Suprapubic skin (tissue), 4 donors: ENCODE measurements at regions not wholly inside any gene's neighbourhood (a gene's known extent, or its start where the extent isn't known, plus 50 kb on each side); places are given as distances from the start of the nearest gene placed in this dataset.

Experiments used
- DNase-seq, 2 donors: peaks; one replicate each; pipeline ENCODE4 v3.0.0-alpha.2; 2019; ENCODE audit warnings: low spot score in 2 of 2
- H3K27ac ChIP-seq: fragments of 200-600 bp; sonication (generic); one replicate; pipeline ENCODE4 v1.5.1; 2019
- H3K27me3 ChIP-seq: fragments of 200-600 bp; sonication (generic); one replicate; pipeline ENCODE4 v1.5.1; 2019
- H3K36me3 ChIP-seq: fragments of 200-600 bp; sonication (generic); one replicate; pipeline ENCODE4 v1.5.1; 2019
- H3K4me1 ChIP-seq: fragments of 200-600 bp; sonication (generic); one replicate; pipeline ENCODE4 v1.5.1; 2019
- H3K4me3 ChIP-seq: fragments of 200-600 bp; sonication (generic); one replicate; pipeline ENCODE4 v1.5.1; 2019; ENCODE audit warnings: mild to moderate bottlenecking
- H3K9me3 ChIP-seq: fragments of 200-600 bp; sonication (generic); one replicate; pipeline ENCODE4 v1.5.1; 2019
- CTCF ChIP-seq, 2 donors: fragments of 200-600 bp in 1 of 2; fragments of 450-650 bp in 1 of 2; sonication (generic) in 1 of 2; IDR thresholded peaks; one replicate each; pipeline ENCODE4 v1.5.1; 2016 to 2019; ENCODE audit warnings: antibody characterized with exemption in 2 of 2, mild to moderate bottlenecking in 1 of 2, moderate library complexity in 1 of 2
- EP300 ChIP-seq: sonication (generic); formaldehyde crosslinking; IDR thresholded peaks from one replicate; pipeline ENCODE4 v1.6.1; 2017; ENCODE audit warnings: antibody characterized with exemption
- POLR2A ChIP-seq, 2 donors: fragments of 450-650 bp; IDR thresholded peaks; one replicate each; pipeline ENCODE4 v1.6.1; 2017; ENCODE audit warnings: antibody characterized with exemption in 2 of 2, mild to moderate bottlenecking in 2 of 2, moderate library complexity in 2 of 2
- POLR2AphosphoS5 ChIP-seq, 3 donors: sonication (generic); formaldehyde crosslinking; IDR thresholded peaks; one replicate each; pipeline ENCODE4 v1.6.1; 2017; ENCODE audit warnings: antibody characterized with exemption in 3 of 3
- WGBS: methylation state at CpG from one replicate; pipeline ENCODE4 v1.1.5; 2018; 5-methylcytosine and 5-hydroxymethylcytosine counted together

- Histone ChIP-seq H3K36me3 (no peaks in the 10 kb centered on the region), H3K4me3 (no peak overlapping the region), H3K27me3 (no peaks in the 10 kb centered on the region), H3K9me3 (no peaks in the 10 kb centered on the region), H3K27ac (no peak overlapping the region), H3K4me1 (no peaks in the 10 kb centered on the region)
- TF ChIP-seq POLR2A (IDR thresholded peaks at IDR 0.05), result no peak
- no peak for TF ChIP-seq POLR2AphosphoS5 (IDR thresholded peaks at IDR 0.05)
- no peak for TF ChIP-seq EP300
- TF ChIP-seq CTCF (IDR thresholded peaks at IDR 0.05), result no peak
- WGBS, result 86% methylated on average over 1 of the region's 1 CpG
- no peak for DNase-seq
Measured at GRCh38 chr13:85430216-85430794, 368.9 kb downstream of the SLITRK6 start.

GRCh38 chr13:85427416-85427815 is 371.8 kb downstream of the SLITRK6 start:
- H3K36me3 ChIP-seq, result no peaks in the 10 kb centered on the region

GRCh38 chr13:85420136-85420535 is 379.1 kb downstream of the SLITRK6 start:
- 78% methylated on average over 2 of the region's 2 CpGs for WGBS
- no peak for TF ChIP-seq POLR2AphosphoS5 (IDR thresholded peaks at IDR 0.05)
- TF ChIP-seq POLR2A (IDR thresholded peaks at IDR 0.05), result no peak
- TF ChIP-seq CTCF (IDR thresholded peaks at IDR 0.05), result no peak
- TF ChIP-seq EP300, result no peak
- no peaks in the 10 kb centered on the region for H3K9me3 ChIP-seq
- no peak for DNase-seq
- no peak overlapping the region for H3K27ac ChIP-seq
- no peaks in the 10 kb centered on the region for H3K36me3 ChIP-seq
- H3K4me1 ChIP-seq, result no peaks in the 10 kb centered on the region
- no peaks in the 10 kb centered on the region for H3K27me3 ChIP-seq
- H3K4me3 ChIP-seq, result no peak overlapping the region

More at GRCh38 chr13:85427416-85427815, 371.8 kb downstream of the SLITRK6 start:
- Histone ChIP-seq H3K9me3 (no peaks in the 10 kb centered on the region), H3K4me1 (no peaks in the 10 kb centered on the region), H3K27me3 (no peaks in the 10 kb centered on the region), H3K27ac (no peak overlapping the region), H3K4me3 (no peak overlapping the region)
- TF ChIP-seq POLR2AphosphoS5 (IDR thresholded peaks at IDR 0.05) (no peak), POLR2A (IDR thresholded peaks at IDR 0.05) (no peak), CTCF (IDR thresholded peaks at IDR 0.05) (no peak), EP300 (no peak)
- DNase-seq, result no peak

GRCh38 chr13:85419611-85420010 is 379.6 kb downstream of the SLITRK6 start:
- H3K27me3 ChIP-seq, result no peaks in the 10 kb centered on the region
- H3K27ac ChIP-seq, result no peak overlapping the region
- H3K4me3 ChIP-seq, result no peak overlapping the region
- no peak for TF ChIP-seq POLR2AphosphoS5 (IDR thresholded peaks at IDR 0.05)
- no peak for TF ChIP-seq CTCF (IDR thresholded peaks at IDR 0.05)
- no peak for TF ChIP-seq POLR2A (IDR thresholded peaks at IDR 0.05)
- no peak for TF ChIP-seq EP300
- no peaks in the 10 kb centered on the region for H3K9me3 ChIP-seq
- H3K4me1 ChIP-seq, result no peaks in the 10 kb centered on the region
- DNase-seq, result no peak
- 83% methylated on average over 1 of the region's 1 CpG for WGBS
- H3K36me3 ChIP-seq, result no peaks in the 10 kb centered on the region

- no peak overlapping the region for H3K4me3 ChIP-seq
- no peaks in the 10 kb centered on the region for H3K27me3 ChIP-seq
- no peaks in the 10 kb centered on the region for H3K4me1 ChIP-seq
- no peak for TF ChIP-seq CTCF (IDR thresholded peaks at IDR 0.05)
- TF ChIP-seq POLR2A (IDR thresholded peaks at IDR 0.05), result no peak
- no peak for TF ChIP-seq EP300
- TF ChIP-seq POLR2AphosphoS5 (IDR thresholded peaks at IDR 0.05), result no peak
- no peaks in the 10 kb centered on the region for H3K9me3 ChIP-seq
- no peak overlapping the region for H3K27ac ChIP-seq
- H3K36me3 ChIP-seq, result no peaks in the 10 kb centered on the region
- DNase-seq, result no peak
- 86% methylated on average over 8 of the region's 8 CpGs for WGBS
Measured at GRCh38 chr13:85417807-85418206, 381.4 kb downstream of the SLITRK6 start.
